WTC11 (cell line): ENCODE measurements at regions not wholly inside any gene's neighbourhood (a gene's known extent, or its start where the extent isn't known, plus 50 kb on each side); places are given as distances from the start of the nearest gene placed in this dataset.
A peak's percentile ranks its signal among the peaks of the same experiment; 100 is the strongest.

ENCODE experiments used
- ATAC-seq: fragments of 200-7000 bp; cut with Tn5 transposase; 2 replicates; pipeline ENCODE4 v1.10.0; 2021; ENCODE audit warnings: mild to moderate bottlenecking, moderate library complexity
- CTCF ChIA-PET: fragments of 300-600 bp; sonication (Branson Sonifier 250); formaldehyde crosslinking; loops from one replicate; lab custom pipeline; 2021; ENCODE audit warnings: antibody characterized with exemption; lab: Charles Lee
- POLR2A ChIA-PET: fragments of 350-600 bp; sonication (Branson Sonifier 250); formaldehyde crosslinking; loops from one replicate; lab custom pipeline; 2021; ENCODE audit warnings: antibody characterized with exemption; lab: Charles Lee
- DNase-seq: peaks from one replicate; pipeline ENCODE4 v3.0.0; 2021; ENCODE audit warnings: low spot score
- H3K27ac Mint-ChIP-seq: 2 replicates; pipeline ENCODE4 v1.8.0; 2021; ENCODE audit warnings: mixed read lengths
- H3K27me3 Mint-ChIP-seq: 2 replicates; pipeline ENCODE4 v1.8.0; 2021; ENCODE audit warnings: low read depth, mild to moderate bottlenecking, moderate library complexity, mixed read lengths
- H3K36me3 Mint-ChIP-seq: 2 replicates; pipeline ENCODE4 v1.8.0; 2021; ENCODE audit warnings: mixed read lengths
- H3K4me1 Mint-ChIP-seq: 2 replicates; pipeline ENCODE4 v1.8.0; 2022; ENCODE audit warnings: mixed read lengths
- H3K4me3 Mint-ChIP-seq: 2 replicates; pipeline ENCODE4 v1.8.0; 2021; ENCODE audit warnings: mild to moderate bottlenecking, moderate library complexity, mixed read lengths
- H3K9me3 Mint-ChIP-seq: 2 replicates; pipeline ENCODE4 v1.8.0; 2021; ENCODE audit warnings: mixed read lengths
- CDX4 ChIP-seq: fragments of 250-450 bp; sonication (Bioruptor Pico); IDR thresholded peaks from 2 replicates; pipeline ENCODE4 v1.9.0; 2021; ENCODE audit warnings: moderate library complexity, mild to moderate bottlenecking, inconsistent platforms, borderline replicate concordance
- CREB1 ChIP-seq: sonication (generic); formaldehyde crosslinking; IDR thresholded peaks from 2 replicates; pipeline ENCODE4 v1.8.0; 2023; ENCODE audit warnings: mild to moderate bottlenecking, missing genetic modification reagents
- E2F1 ChIP-seq: sonication (generic); formaldehyde crosslinking; IDR thresholded peaks from 2 replicates; pipeline ENCODE4 v1.8.0; 2022; ENCODE audit warnings: mild to moderate bottlenecking, missing genetic modification reagents
- E2F5 ChIP-seq: sonication (generic); formaldehyde crosslinking; IDR thresholded peaks from 2 replicates; pipeline ENCODE4 v1.8.1; 2022; ENCODE audit warnings: mild to moderate bottlenecking, moderate library complexity, missing genetic modification reagents
- ELF4 ChIP-seq: sonication (generic); formaldehyde crosslinking; IDR thresholded peaks from 2 replicates; pipeline ENCODE4 v1.8.1; 2022; ENCODE audit warnings: low read depth, mild to moderate bottlenecking, moderate library complexity, missing genetic modification reagents
- ERG ChIP-seq: fragments of 250-450 bp; sonication (Bioruptor Pico); IDR thresholded peaks from 2 replicates; pipeline ENCODE4 v1.8.0; 2021; ENCODE audit warnings: mild to moderate bottlenecking
- ETV6 ChIP-seq: sonication (generic); formaldehyde crosslinking; IDR thresholded peaks from 2 replicates; pipeline ENCODE4 v1.8.1; 2022; ENCODE audit warnings: mild to moderate bottlenecking, missing genetic modification reagents
- FOXJ3 ChIP-seq: sonication (generic); formaldehyde crosslinking; IDR thresholded peaks from 2 replicates; pipeline ENCODE4 v1.9.0; 2021; ENCODE audit warnings: missing genetic modification reagents, mild to moderate bottlenecking, borderline replicate concordance
- FOXK1 ChIP-seq: sonication (generic); formaldehyde crosslinking; IDR thresholded peaks from 2 replicates; pipeline ENCODE4 v1.8.0; 2022; ENCODE audit warnings: mild to moderate bottlenecking, moderate library complexity, missing genetic modification reagents
- FOXP4 ChIP-seq: sonication (generic); formaldehyde crosslinking; IDR thresholded peaks from 2 replicates; pipeline ENCODE4 v1.8.0; 2022; ENCODE audit warnings: mild to moderate bottlenecking, missing genetic modification reagents
- MAX ChIP-seq: sonication (generic); formaldehyde crosslinking; IDR thresholded peaks from 2 replicates; pipeline ENCODE4 v1.8.0; 2022; ENCODE audit warnings: mild to moderate bottlenecking, missing genetic modification reagents
- MLX ChIP-seq: sonication (generic); formaldehyde crosslinking; IDR thresholded peaks from 2 replicates; pipeline ENCODE4 v1.8.1; 2023; ENCODE audit warnings: mild to moderate bottlenecking, missing genetic modification reagents, moderate library complexity
- NR3C1 ChIP-seq: sonication (generic); formaldehyde crosslinking; conservative IDR thresholded peaks from 2 replicates; pipeline ENCODE4 v1.8.1; 2023; ENCODE audit warnings: low read depth, mild to moderate bottlenecking, missing genetic modification reagents
- RELA ChIP-seq: sonication (generic); formaldehyde crosslinking; IDR thresholded peaks from 2 replicates; pipeline ENCODE4 v1.8.1; 2022; ENCODE audit warnings: missing genetic modification reagents, mild to moderate bottlenecking, borderline replicate concordance
- RORB ChIP-seq: fragments of 250-450 bp; sonication (Bioruptor Pico); IDR thresholded peaks from 2 replicates; pipeline ENCODE4 v1.9.0; 2021; ENCODE audit warnings: mild to moderate bottlenecking
- SMAD3 ChIP-seq: sonication (generic); formaldehyde crosslinking; IDR thresholded peaks from 2 replicates; pipeline ENCODE4 v1.8.0; 2022; ENCODE audit warnings: missing genetic modification reagents, mild to moderate bottlenecking, borderline replicate concordance
- TEAD1 ChIP-seq: sonication (generic); formaldehyde crosslinking; IDR thresholded peaks from 2 replicates; pipeline ENCODE4 v1.8.0; 2022; ENCODE audit warnings: mild to moderate bottlenecking, missing genetic modification reagents
- TP53 ChIP-seq: sonication (generic); formaldehyde crosslinking; IDR thresholded peaks from 2 replicates; pipeline ENCODE4 v1.8.1; 2023; ENCODE audit warnings: mild to moderate bottlenecking, missing genetic modification reagents
- ZNF425 ChIP-seq: fragments of 250-450 bp; sonication (Bioruptor Pico); conservative IDR thresholded peaks from 2 replicates; pipeline ENCODE4 v1.9.0; 2021; ENCODE audit warnings: mild to moderate bottlenecking
- ZNF671 ChIP-seq: fragments of 250-450 bp; sonication (Bioruptor Pico); IDR thresholded peaks from 2 replicates; pipeline ENCODE4 v1.8.0; 2021; ENCODE audit warnings: mild to moderate bottlenecking

GRCh38 chr18:56062931-56063330 is 474.9 kb upstream of the TCF4 start:
- CTCF ChIA-PET = interaction anchor here (0.9 to 1.2 kb wide), 2 partner anchors 20 kb away, joined by 3 read pairs; no protein-coding TSS in a partner anchor
- no peak overlapping the region for H3K27ac Mint-ChIP-seq
- DNase-seq (no peak), ATAC-seq (no peak)
- TF ChIP-seq RORB (CRISPR knock-in tag) (no peak), E2F5 (no peak), MAX (CRISPR knock-in tag) (no peak), TEAD1 (CRISPR knock-in tag) (no peak), MLX (CRISPR knock-in tag) (no peak), ERG (CRISPR knock-in tag) (no peak), NR3C1 (CRISPR knock-in tag) (no peak)
- H3K27me3 Mint-ChIP-seq = no peaks in the 10 kb centered on the region
- POLR2A ChIA-PET = no interaction called here
- H3K9me3 Mint-ChIP-seq = no peaks in the 10 kb centered on the region
- H3K4me3 Mint-ChIP-seq = no peak overlapping the region
- peaks cover 40% of the 10 kb centered on the region for H3K4me1 Mint-ChIP-seq
- no peaks in the 10 kb centered on the region for H3K36me3 Mint-ChIP-seq

- TF ChIP-seq FOXJ3 (CRISPR knock-in tag) = no peak
- CTCF ChIA-PET = no interaction called here
- peak overlapping the region; percentile 46 for H3K27ac Mint-ChIP-seq
- POLR2A ChIA-PET = no interaction called here
- no peaks in the 10 kb centered on the region for H3K36me3 Mint-ChIP-seq
- ATAC-seq (peak; percentile 77), DNase-seq (no peak)
- no peaks in the 10 kb centered on the region for H3K27me3 Mint-ChIP-seq
- H3K4me3 Mint-ChIP-seq = no peak overlapping the region
- H3K9me3 Mint-ChIP-seq = no peaks in the 10 kb centered on the region
- peaks cover 29% of the 10 kb centered on the region for H3K4me1 Mint-ChIP-seq
Measured at GRCh38 chr18:56060967-56061541, 473.1 kb upstream of the TCF4 start.

- Mint-ChIP-seq H3K4me3 (no peak overlapping the region), H3K27ac (no peak overlapping the region), H3K36me3 (peaks cover 10% of the 10 kb centered on the region), H3K27me3 (no peaks in the 10 kb centered on the region; the same call in 1 of the 2 replicates), H3K9me3 (peaks cover 18% of the 10 kb centered on the region), H3K4me1 (no peaks in the 10 kb centered on the region)
- POLR2A ChIA-PET = no interaction called here
- CTCF ChIA-PET = no interaction called here
- DNase-seq (no peak), ATAC-seq (no peak)
- TF ChIP-seq RELA (CRISPR knock-in tag) (no peak), CDX4 (CRISPR knock-in tag) (no peak), FOXP4 (CRISPR knock-in tag) (no peak), ZNF425 (CRISPR knock-in tag) (no peak), CREB1 (CRISPR knock-in tag) (no peak), ETV6 (CRISPR knock-in tag) (no peak), TP53 (CRISPR knock-in tag) (no peak), FOXK1 (CRISPR knock-in tag) (no peak), E2F1 (no peak), ELF4 (CRISPR knock-in tag) (no peak), SMAD3 (CRISPR knock-in tag) (no peak), ZNF671 (CRISPR knock-in tag) (no peak)
Measured at GRCh38 chr18:56052202-56052601, 464.2 kb upstream of the TCF4 start.
